Vagina (tissue), 2 donors: ENCODE measurements at regions not wholly inside any gene's neighbourhood (a gene's known extent, or its start where the extent isn't known, plus 50 kb on each side); places are given as distances from the start of the nearest gene placed in this dataset.

Experiments used
- CTCF ChIP-seq, 3 experiments: fragments of 450-650 bp in 2 of 3; fragments of 200-600 bp in 1 of 3; sonication (generic) in 1 of 3; IDR thresholded peaks; one replicate each; pipeline ENCODE4 v1.5.1; 2017 to 2019; ENCODE audit warnings: antibody characterized with exemption in 3 of 3, mild to moderate bottlenecking in 2 of 3, moderate library complexity in 2 of 3
- POLR2A ChIP-seq, 2 donors: fragments of 450-650 bp; IDR thresholded peaks; one replicate each; pipeline ENCODE4 v1.6.1; 2017; ENCODE audit warnings: antibody characterized with exemption in 2 of 2, mild to moderate bottlenecking in 2 of 2, moderate library complexity in 2 of 2
- POLR2AphosphoS5 ChIP-seq, 2 donors: sonication (generic); formaldehyde crosslinking; IDR thresholded peaks; one replicate each; pipeline ENCODE4 v1.9.0; 2017; ENCODE audit warnings: antibody characterized with exemption in 2 of 2, mild to moderate bottlenecking in 2 of 2, low read depth in 1 of 2; ENCODE audit not compliant: insufficient read depth in 1 of 2

GRCh38 chr11:70547386-70547785 is 149.1 kb downstream of the CTTN start:
- TF ChIP-seq CTCF (IDR thresholded peaks at IDR 0.05) (no peak), POLR2AphosphoS5 (IDR thresholded peaks at IDR 0.05; ENCODE audit: insufficient read depth in 1 of 2, low read depth in 1 of 2) (no peak), POLR2A (IDR thresholded peaks at IDR 0.05) (no peak)
